OCI-LY3 (cell line): ENCODE measurements at regions not wholly inside any gene's neighbourhood (a gene's known extent, or its start where the extent isn't known, plus 50 kb on each side); places are given as distances from the start of the nearest gene placed in this dataset.

Experiments
- H2AFZ ChIP-seq: fragments of 200-600, 300-600 bp; shearing (Covaris generic); 2 replicates; pipeline ENCODE4 v1.6.0; 2014; ENCODE audit warnings: antibody characterized with exemption, low read depth, low read length
- H3K27ac ChIP-seq: fragments of 200-600, 300-600 bp; sonication (generic); 2 replicates; pipeline ENCODE4 v1.5.1; 2014; ENCODE audit warnings: mild to moderate bottlenecking, low read length, moderate library complexity, mixed read lengths
- H3K27me3 ChIP-seq: fragments of 200-600, 300-600 bp; sonication (generic); 2 replicates; pipeline ENCODE4 v1.6.1; 2014; ENCODE audit warnings: low read depth, low read length, mixed read lengths
- H3K36me3 ChIP-seq: fragments of 200-600, 300-600 bp; sonication (generic); replicated peaks from 2 replicates; pipeline ENCODE3; 2014; ENCODE audit warnings: low read depth, low read length, mixed read lengths
- H3K4me1 ChIP-seq: fragments of 300-600, 200-600 bp; sonication (generic); 2 replicates; pipeline ENCODE4 v1.6.1; 2014; ENCODE audit warnings: low read length, mixed read lengths
- H3K4me2 ChIP-seq: fragments of 200-600, 300-600 bp; sonication (generic); 2 replicates; pipeline ENCODE4 v1.6.1; 2014; ENCODE audit warnings: low read length, mixed read lengths
- H3K4me3 ChIP-seq: fragments of 300-600, 200-600 bp; sonication (generic); 2 replicates; pipeline ENCODE4 v1.5.1; 2014; ENCODE audit warnings: antibody characterized with exemption, mild to moderate bottlenecking, low read length, moderate library complexity
- H3K79me2 ChIP-seq: fragments of 300-600, 200-600 bp; shearing (Covaris generic); 2 replicates; pipeline ENCODE4 v1.6.1; 2014; ENCODE audit warnings: mild to moderate bottlenecking, low read length, mixed read lengths
- H3K9ac ChIP-seq: fragments of 300-600, 200-600 bp; shearing (Covaris generic); 2 replicates; pipeline ENCODE4 v1.6.0; 2014; ENCODE audit warnings: mild to moderate bottlenecking, low read length, moderate library complexity
- H3K9me3 ChIP-seq: fragments of 200-600, 300-600 bp; shearing (Covaris generic); 2 replicates; pipeline ENCODE4 v1.6.1; 2014; ENCODE audit warnings: low read length, mixed read lengths; ENCODE audit not compliant: insufficient read depth
- H4K20me1 ChIP-seq: fragments of 200-600, 300-600 bp; sonication (generic); 2 replicates; pipeline ENCODE4 v1.6.1; 2016; ENCODE audit warnings: low read length, mixed read lengths; ENCODE audit not compliant: insufficient read depth
- EZH2phosphoT487 ChIP-seq: fragments of 200-600 bp; shearing (Covaris generic); IDR thresholded peaks from 2 replicates; pipeline ENCODE4 v1.6.1; 2018; ENCODE audit warnings: antibody characterized with exemption, mixed run types, low read depth
- TF ChIP-seq, protein P1 (sequence below): fragments of 200-600, 300-600 bp; sonication (generic); IDR thresholded peaks from 2 replicates; pipeline ENCODE4 v1.5.1; 2014; ENCODE audit warnings: antibody characterized with exemption, low read length, low read depth

DNA sequence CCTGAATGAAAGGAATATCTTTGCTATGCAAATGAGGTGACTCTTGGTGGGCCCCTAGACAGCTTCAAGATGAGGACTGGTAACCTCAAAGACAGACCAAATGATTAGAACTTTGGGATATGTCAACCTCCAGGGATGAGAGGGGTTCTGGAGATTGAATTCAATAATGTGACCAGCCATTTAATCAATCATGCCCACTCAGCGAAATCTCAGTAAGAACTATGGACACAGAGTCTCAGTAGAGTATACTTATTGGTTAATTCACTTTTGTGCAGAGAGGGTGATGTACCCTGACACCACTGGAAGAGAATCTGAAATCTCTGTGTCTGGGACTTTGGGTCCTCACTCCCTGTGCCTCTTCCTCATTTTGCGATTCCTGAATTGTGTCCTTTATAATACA lies 662.8 kb downstream of the OLFM4 start:
- Histone ChIP-seq H3K9me3 (no peaks in the 10 kb centered on the region), H3K79me2 (no peaks in the 10 kb centered on the region), H3K4me1 (no peaks in the 10 kb centered on the region), H3K27ac (no peak overlapping the region), H3K36me3 (peaks cover 3% of the 10 kb centered on the region), H2AFZ (no peak overlapping the region), H3K4me2 (no peak overlapping the region), H4K20me1 (no peaks in the 10 kb centered on the region), H3K27me3 (no peaks in the 10 kb centered on the region), H3K9ac (no peak overlapping the region), H3K4me3 (no peak overlapping the region)
- TF ChIP-seq EZH2phosphoT487: no peak
- TF ChIP-seq, protein P1, sequence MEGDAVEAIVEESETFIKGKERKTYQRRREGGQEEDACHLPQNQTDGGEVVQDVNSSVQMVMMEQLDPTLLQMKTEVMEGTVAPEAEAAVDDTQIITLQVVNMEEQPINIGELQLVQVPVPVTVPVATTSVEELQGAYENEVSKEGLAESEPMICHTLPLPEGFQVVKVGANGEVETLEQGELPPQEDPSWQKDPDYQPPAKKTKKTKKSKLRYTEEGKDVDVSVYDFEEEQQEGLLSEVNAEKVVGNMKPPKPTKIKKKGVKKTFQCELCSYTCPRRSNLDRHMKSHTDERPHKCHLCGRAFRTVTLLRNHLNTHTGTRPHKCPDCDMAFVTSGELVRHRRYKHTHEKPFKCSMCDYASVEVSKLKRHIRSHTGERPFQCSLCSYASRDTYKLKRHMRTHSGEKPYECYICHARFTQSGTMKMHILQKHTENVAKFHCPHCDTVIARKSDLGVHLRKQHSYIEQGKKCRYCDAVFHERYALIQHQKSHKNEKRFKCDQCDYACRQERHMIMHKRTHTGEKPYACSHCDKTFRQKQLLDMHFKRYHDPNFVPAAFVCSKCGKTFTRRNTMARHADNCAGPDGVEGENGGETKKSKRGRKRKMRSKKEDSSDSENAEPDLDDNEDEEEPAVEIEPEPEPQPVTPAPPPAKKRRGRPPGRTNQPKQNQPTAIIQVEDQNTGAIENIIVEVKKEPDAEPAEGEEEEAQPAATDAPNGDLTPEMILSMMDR: no peak

- Histone ChIP-seq H3K4me3 (no peak overlapping the region), H3K9me3 (peaks cover 9% of the 10 kb centered on the region; the same call in 1 of the 2 replicates), H3K9ac (no peak overlapping the region), H3K79me2 (no peaks in the 10 kb centered on the region), H3K36me3 (peaks cover 9% of the 10 kb centered on the region), H4K20me1 (no peaks in the 10 kb centered on the region), H2AFZ (no peak overlapping the region), H3K4me2 (no peak overlapping the region), H3K4me1 (no peaks in the 10 kb centered on the region), H3K27me3 (no peaks in the 10 kb centered on the region), H3K27ac (no peak overlapping the region)
- TF ChIP-seq EZH2phosphoT487: no peak
Measured at GRCh38 chr13:53694814-53695532, 666.4 kb downstream of the OLFM4 start.

- no peak overlapping the region for H3K9ac ChIP-seq
- peaks cover 25% of the 10 kb centered on the region for H3K4me1 ChIP-seq
- H3K79me2 ChIP-seq: no peaks in the 10 kb centered on the region
- H2AFZ ChIP-seq: no peak overlapping the region
- peak overlapping the region; percentile 18; the same call in 1 of the 2 replicates for H3K4me2 ChIP-seq
- H3K9me3 ChIP-seq: peaks cover 11% of the 10 kb centered on the region; the same call in 1 of the 2 replicates
- H3K36me3 ChIP-seq: peaks cover 14% of the 10 kb centered on the region
- H4K20me1 ChIP-seq: no peaks in the 10 kb centered on the region
- H3K4me3 ChIP-seq: no peak overlapping the region
- H3K27ac ChIP-seq: 0 out of 2 replicates have a peak overlapping the region, but pooled peaks have one; percentile 10
- H3K27me3 ChIP-seq: no peaks in the 10 kb centered on the region
- TF ChIP-seq, protein P1: no peak
- no peak for TF ChIP-seq EZH2phosphoT487
Measured at GRCh38 chr13:53703371-53704080, 674.9 kb downstream of the OLFM4 start.

- H3K27ac ChIP-seq: no peak overlapping the region
- H3K4me2 ChIP-seq: no peak overlapping the region
- no peak overlapping the region for H3K4me3 ChIP-seq
- H2AFZ ChIP-seq: no peak overlapping the region
- H3K9me3 ChIP-seq: peaks cover 13% of the 10 kb centered on the region
- H4K20me1 ChIP-seq: no peaks in the 10 kb centered on the region
- H3K4me1 ChIP-seq: no peaks in the 10 kb centered on the region
- TF ChIP-seq EZH2phosphoT487: no peak
- TF ChIP-seq, protein P1: no peak
- no peaks in the 10 kb centered on the region for H3K27me3 ChIP-seq
- H3K9ac ChIP-seq: no peak overlapping the region
- no peaks in the 10 kb centered on the region for H3K79me2 ChIP-seq
- H3K36me3 ChIP-seq: peaks cover 8% of the 10 kb centered on the region
Measured at GRCh38 chr13:53719281-53719680, 690.7 kb downstream of the OLFM4 start.
